ENCODE measurements at regions not wholly inside any gene's neighbourhood (a gene's known extent, or its start where the extent isn't known, plus 50 kb on each side); places are given as distances from the start of the nearest gene placed in this dataset.
A peak's percentile ranks its signal among the peaks of the same experiment; 100 is the strongest.
"Not testable (repeated sequence)": the region's sequence is repeated elsewhere in the genome, so short reads cannot be mapped to it uniquely, and the experiment has no call there.

- no peak for TF ChIP-seq CTCF (IDR thresholded peaks at IDR 0.05; ENCODE audit: insufficient read depth, low read depth, low read length, missing control alignments)
- no peak for DNase-seq (ENCODE audit: low read depth)
- no peak overlapping the region for H3K4me3 ChIP-seq (ENCODE audit: low read length)
Observed at GRCh38 chr11:90500922-90501568, 278.2 kb upstream of the CHORDC1 start.

- no peak for DNase-seq (ENCODE audit: low read depth)
- no peak for TF ChIP-seq CTCF (IDR thresholded peaks at IDR 0.05; ENCODE audit: insufficient read depth, low read depth, low read length, missing control alignments)
- H3K4me3 ChIP-seq (ENCODE audit: low read length), result no peak overlapping the region
Observed at GRCh38 chr11:90496722-90497121, 273.9 kb upstream of the CHORDC1 start.

DNA sequence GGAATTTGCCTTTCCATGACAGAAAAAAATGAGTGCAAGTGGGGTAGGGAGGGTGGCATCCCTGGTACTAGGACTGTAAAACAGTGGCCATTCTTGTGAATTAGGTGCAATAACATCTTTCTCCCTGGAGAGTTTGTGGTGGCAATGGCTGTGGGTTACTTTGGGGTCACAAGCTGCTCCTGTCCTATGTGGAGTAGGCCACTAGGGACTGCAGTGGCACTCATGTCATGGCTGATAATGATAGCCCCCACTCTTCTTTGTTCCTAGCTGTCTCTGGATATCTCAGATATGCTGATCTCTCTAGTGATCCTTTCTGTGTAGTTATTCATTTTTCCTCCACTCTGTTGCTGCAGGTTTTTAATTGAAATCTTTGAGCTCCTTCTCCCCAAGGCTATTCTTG, 270.5 kb upstream of the CHORDC1 start:
- TF ChIP-seq CTCF (IDR thresholded peaks at IDR 0.05; ENCODE audit: insufficient read depth, low read depth, low read length, missing control alignments), result no peak
- no peak overlapping the region for H3K4me3 ChIP-seq (ENCODE audit: low read length)
- DNase-seq (ENCODE audit: low read depth), result no peak

GRCh38 chr11:90491466-90491865, 268.6 kb upstream of the CHORDC1 start:
- DNase-seq (ENCODE audit: low read depth), result peak; percentile 3
- no peak for TF ChIP-seq CTCF (IDR thresholded peaks at IDR 0.05; ENCODE audit: insufficient read depth, low read depth, low read length, missing control alignments)
- no peak overlapping the region for H3K4me3 ChIP-seq (ENCODE audit: low read length)

- peak; percentile 86 for DNase-seq (ENCODE audit: low read depth)
- TF ChIP-seq CTCF (IDR thresholded peaks at IDR 0.05; ENCODE audit: insufficient read depth, low read depth, low read length, missing control alignments), result peak; percentile 74
- no peak overlapping the region for H3K4me3 ChIP-seq (ENCODE audit: low read length)
Observed at GRCh38 chr11:90476442-90477007, 253.7 kb upstream of the CHORDC1 start.

DNA sequence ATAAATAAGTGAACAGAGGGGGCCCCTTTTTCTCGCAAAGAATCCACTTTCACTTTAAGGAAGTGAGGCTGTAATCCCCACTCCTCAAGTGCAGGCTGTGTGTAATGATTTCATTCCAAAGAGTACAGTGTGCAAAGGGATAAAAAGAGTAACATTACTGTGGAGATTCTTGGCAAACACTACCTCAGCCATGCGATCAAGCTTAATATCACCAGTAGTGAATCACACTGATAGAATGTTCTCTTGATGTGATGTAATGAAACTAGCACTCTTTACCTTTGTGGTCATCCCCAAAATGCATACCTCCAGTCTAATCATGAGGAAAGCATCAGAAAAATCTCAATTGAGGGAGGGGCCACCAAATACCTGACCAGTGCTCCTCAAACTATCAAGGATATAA, 246.1 kb upstream of the CHORDC1 start:
- TF ChIP-seq CTCF (IDR thresholded peaks at IDR 0.05; ENCODE audit: insufficient read depth, low read depth, low read length, missing control alignments), result no peak
- peak; percentile 82 for DNase-seq (ENCODE audit: low read depth)
- H3K4me3 ChIP-seq (ENCODE audit: low read length), result no peak overlapping the region

GRCh38 chr11:90465553-90465952, 242.7 kb upstream of the CHORDC1 start:
- DNase-seq (ENCODE audit: low read depth), result no peak
- no peak overlapping the region for H3K4me3 ChIP-seq (ENCODE audit: low read length)
- no peak for TF ChIP-seq CTCF (IDR thresholded peaks at IDR 0.05; ENCODE audit: insufficient read depth, low read depth, low read length, missing control alignments)

DNA sequence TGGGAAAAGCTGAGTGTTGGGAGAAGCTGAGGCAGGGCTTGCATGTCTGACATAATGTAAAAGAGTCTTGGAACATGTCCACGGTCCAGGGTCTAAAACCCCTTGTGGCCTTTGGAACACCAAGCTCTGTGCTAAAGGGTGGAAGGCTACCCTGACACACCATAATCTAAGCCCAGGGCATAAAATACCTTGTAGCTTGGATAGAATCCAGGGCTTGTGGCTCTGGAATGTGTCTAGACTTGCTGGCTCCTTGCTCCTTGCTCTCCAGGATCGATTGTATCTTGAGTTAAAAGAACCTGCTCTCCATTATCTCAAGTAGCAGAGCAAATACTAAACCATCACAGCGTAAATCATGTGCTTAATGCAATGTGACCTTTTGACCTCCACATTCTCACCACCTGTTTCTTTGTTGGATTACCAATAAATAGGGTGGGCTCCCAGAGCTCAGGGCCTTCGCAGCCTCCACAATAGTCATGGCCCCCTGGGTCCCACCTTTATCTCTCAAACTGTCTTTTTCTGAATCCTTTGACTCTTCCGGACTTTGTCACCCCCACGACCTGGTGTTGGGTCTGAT, 232.6 kb upstream of the CHORDC1 start:
- peak; percentile 47 for DNase-seq (ENCODE audit: low read depth)
- H3K4me3 ChIP-seq (ENCODE audit: low read length), result not testable (repeated sequence)

Data from epithelial cell of esophagus (primary cell).